ENCODE measurements at regions not wholly inside any gene's neighbourhood (a gene's known extent, or its start where the extent isn't known, plus 50 kb on each side); places are given as distances from the start of the nearest gene placed in this dataset.

DNA sequence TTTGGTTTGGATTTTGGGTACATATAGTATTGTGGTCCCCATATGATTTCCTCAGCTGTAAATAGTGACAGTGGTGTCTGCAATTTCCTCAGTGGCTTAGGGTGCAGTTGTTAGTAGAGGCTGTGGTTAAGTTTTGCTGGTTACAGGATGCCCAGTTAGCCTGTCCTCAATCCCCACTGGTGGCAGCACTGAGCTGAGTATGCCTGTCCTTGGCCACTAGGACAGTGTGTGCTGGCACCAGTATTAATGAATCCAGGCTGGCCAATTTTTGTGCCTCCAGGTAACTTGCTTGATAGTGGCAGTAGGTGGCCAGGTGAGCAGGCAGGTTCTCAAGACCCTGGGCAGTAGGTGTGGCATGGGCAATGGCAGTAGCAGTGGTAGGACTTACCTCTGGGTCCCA, 973.1 kb downstream of the TMEM182 start:
- CTCF ChIA-PET = no interaction called here

More for the DNA sequence above, 973.1 kb downstream of the TMEM182 start:
- no peak overlapping the region for H3K4me3 ChIP-seq (replicated peaks in 1 of 2; ENCODE audit: low read depth in 1 of 2, low read length in 2 of 2)
- no peak overlapping the region for H3K4me2 ChIP-seq (ENCODE audit: low read length)
- H3K36me3 ChIP-seq (ENCODE audit: control insufficient read depth in 1 of 2, insufficient read depth in 2 of 2, low read length in 2 of 2) = no peaks in the 10 kb centered on the region
- TF ChIP-seq CEBPB (IDR thresholded peaks at IDR 0.05; ENCODE audit: low read depth) (no peak), SRF (IDR thresholded peaks at IDR 0.05; ENCODE audit: low read depth) (no peak), ZNF274 (IDR thresholded peaks at IDR 0.05; ENCODE audit: low read depth, low read length) (no peak), EGR1 (IDR thresholded peaks at IDR 0.05; ENCODE audit: low read depth) (no peak), ELF1 (IDR thresholded peaks at IDR 0.05; ENCODE audit: borderline replicate concordance, low read depth) (no peak), JUND (IDR thresholded peaks at IDR 0.05) (no peak), TCF7L2 (IDR thresholded peaks at IDR 0.05; ENCODE audit: borderline replicate concordance, extremely low read depth, insufficient read depth, insufficient read length) (no peak), SP1 (IDR thresholded peaks at IDR 0.05; ENCODE audit: low read depth) (no peak), CBX3 (IDR thresholded peaks at IDR 0.05; ENCODE audit: low read depth) (no peak), RAD21 (IDR thresholded peaks at IDR 0.05; ENCODE audit: low read depth) (no peak), FOSL1 (IDR thresholded peaks at IDR 0.05; ENCODE audit: low read depth) (no peak), POLR2AphosphoS5 (IDR thresholded peaks at IDR 0.05; ENCODE audit: low read depth, low read length) (no peak), EZH2 (IDR thresholded peaks at IDR 0.05) (no peak), ZFX (IDR thresholded peaks at IDR 0.05) (no peak), SIN3A (IDR thresholded peaks at IDR 0.05; ENCODE audit: low read depth) (no peak)
- TF ChIP-seq, protein P1, sequence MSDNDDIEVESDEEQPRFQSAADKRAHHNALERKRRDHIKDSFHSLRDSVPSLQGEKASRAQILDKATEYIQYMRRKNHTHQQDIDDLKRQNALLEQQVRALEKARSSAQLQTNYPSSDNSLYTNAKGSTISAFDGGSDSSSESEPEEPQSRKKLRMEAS (IDR thresholded peaks at IDR 0.05) = no peak
- TF ChIP-seq, protein P2, sequence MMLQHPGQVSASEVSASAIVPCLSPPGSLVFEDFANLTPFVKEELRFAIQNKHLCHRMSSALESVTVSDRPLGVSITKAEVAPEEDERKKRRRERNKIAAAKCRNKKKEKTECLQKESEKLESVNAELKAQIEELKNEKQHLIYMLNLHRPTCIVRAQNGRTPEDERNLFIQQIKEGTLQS (IDR thresholded peaks at IDR 0.05) = no peak
- TF ChIP-seq, protein P3, sequence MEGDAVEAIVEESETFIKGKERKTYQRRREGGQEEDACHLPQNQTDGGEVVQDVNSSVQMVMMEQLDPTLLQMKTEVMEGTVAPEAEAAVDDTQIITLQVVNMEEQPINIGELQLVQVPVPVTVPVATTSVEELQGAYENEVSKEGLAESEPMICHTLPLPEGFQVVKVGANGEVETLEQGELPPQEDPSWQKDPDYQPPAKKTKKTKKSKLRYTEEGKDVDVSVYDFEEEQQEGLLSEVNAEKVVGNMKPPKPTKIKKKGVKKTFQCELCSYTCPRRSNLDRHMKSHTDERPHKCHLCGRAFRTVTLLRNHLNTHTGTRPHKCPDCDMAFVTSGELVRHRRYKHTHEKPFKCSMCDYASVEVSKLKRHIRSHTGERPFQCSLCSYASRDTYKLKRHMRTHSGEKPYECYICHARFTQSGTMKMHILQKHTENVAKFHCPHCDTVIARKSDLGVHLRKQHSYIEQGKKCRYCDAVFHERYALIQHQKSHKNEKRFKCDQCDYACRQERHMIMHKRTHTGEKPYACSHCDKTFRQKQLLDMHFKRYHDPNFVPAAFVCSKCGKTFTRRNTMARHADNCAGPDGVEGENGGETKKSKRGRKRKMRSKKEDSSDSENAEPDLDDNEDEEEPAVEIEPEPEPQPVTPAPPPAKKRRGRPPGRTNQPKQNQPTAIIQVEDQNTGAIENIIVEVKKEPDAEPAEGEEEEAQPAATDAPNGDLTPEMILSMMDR (IDR thresholded peaks at IDR 0.05 in 2 of 3, conservative IDR thresholded peaks at IDR 0.05 in 1 of 3; ENCODE audit: borderline replicate concordance in 1 of 3, insufficient read depth in 1 of 3, low read depth in 2 of 3, low read length in 2 of 3) = no peak
- TF ChIP-seq, protein P4, sequence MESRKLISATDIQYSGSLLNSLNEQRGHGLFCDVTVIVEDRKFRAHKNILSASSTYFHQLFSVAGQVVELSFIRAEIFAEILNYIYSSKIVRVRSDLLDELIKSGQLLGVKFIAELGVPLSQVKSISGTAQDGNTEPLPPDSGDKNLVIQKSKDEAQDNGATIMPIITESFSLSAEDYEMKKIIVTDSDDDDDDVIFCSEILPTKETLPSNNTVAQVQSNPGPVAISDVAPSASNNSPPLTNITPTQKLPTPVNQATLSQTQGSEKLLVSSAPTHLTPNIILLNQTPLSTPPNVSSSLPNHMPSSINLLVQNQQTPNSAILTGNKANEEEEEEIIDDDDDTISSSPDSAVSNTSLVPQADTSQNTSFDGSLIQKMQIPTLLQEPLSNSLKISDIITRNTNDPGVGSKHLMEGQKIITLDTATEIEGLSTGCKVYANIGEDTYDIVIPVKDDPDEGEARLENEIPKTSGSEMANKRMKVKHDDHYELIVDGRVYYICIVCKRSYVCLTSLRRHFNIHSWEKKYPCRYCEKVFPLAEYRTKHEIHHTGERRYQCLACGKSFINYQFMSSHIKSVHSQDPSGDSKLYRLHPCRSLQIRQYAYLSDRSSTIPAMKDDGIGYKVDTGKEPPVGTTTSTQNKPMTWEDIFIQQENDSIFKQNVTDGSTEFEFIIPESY (IDR thresholded peaks at IDR 0.05; ENCODE audit: extremely low read depth, insufficient replicate concordance, low read length) = no peak
- H3K27ac ChIP-seq (ENCODE audit: low read depth, low read length) = no peak overlapping the region
- H3K27me3 ChIP-seq (ENCODE audit: insufficient read depth, low read length) = no peaks in the 10 kb centered on the region
- no peaks in the 10 kb centered on the region for H3K79me2 ChIP-seq (ENCODE audit: insufficient read depth, low read length)
- BruUV-seq (replicated peaks) = no TSS peak
- ChIA-PET RAD21 (ENCODE audit: low non-redundant PET in 1 of 2, low total read pairs in 2 of 2, uncharacterized antibody in 2 of 2, unreplicated experiment in 2 of 2) (no interaction called here), POLR2A (no interaction called here)
- DNase-seq (ENCODE audit: low read depth, low spot score) = no peak
- H3K9ac ChIP-seq (ENCODE audit: low read length) = no peak overlapping the region
- H3K9me3 ChIP-seq (ENCODE audit: control insufficient read depth in 1 of 2, insufficient read depth in 1 of 2, low read depth in 1 of 2, low read length in 2 of 2) = peaks cover 4 to 20% of the 10 kb centered on the region in 2 experiments; a peak in 2 of 4 replicates
- no peaks in the 10 kb centered on the region for H3K9me2 ChIP-seq (ENCODE audit: insufficient read depth)
- intact Hi-C loops (cut with micrococcal nuclease) = no loop called here
- no peaks in the 10 kb centered on the region for H3K4me1 ChIP-seq (ENCODE audit: control insufficient read depth in 1 of 2, insufficient read depth in 2 of 2, low read length in 2 of 2)
- no peaks in the 10 kb centered on the region for H4K20me1 ChIP-seq (ENCODE audit: insufficient read depth)
- H2AFZ ChIP-seq (ENCODE audit: low read depth, low read length, poor library complexity, severe bottlenecking) = no peak overlapping the region
- no peak for ATAC-seq
